ENCODE measurements at regions not wholly inside any gene's neighbourhood (a gene's known extent, or its start where the extent isn't known, plus 50 kb on each side); places are given as distances from the start of the nearest gene placed in this dataset.
"Not testable (repeated sequence)": the region's sequence is repeated elsewhere in the genome, so short reads cannot be mapped to it uniquely, and the experiment has no call there.

- no peak for TF ChIP-seq CTCF (IDR thresholded peaks at IDR 0.05)
- TF ChIP-seq POLR2A (IDR thresholded peaks at IDR 0.05): no peak
- no peak overlapping the region for H3K27ac ChIP-seq
- DNase-seq: no peak
Measured at GRCh38 chrY:19427736-19428518, 316.6 kb downstream of the KDM5D start.

GRCh38 chrY:19427191-19427590 lies 317.3 kb downstream of the KDM5D start:
- not testable (repeated sequence) for DNase-seq, H3K27ac ChIP-seq, H3K4me1 ChIP-seq, H3K27me3 ChIP-seq, H3K4me3 ChIP-seq, H3K36me3 ChIP-seq, H3K9me3 ChIP-seq

More at GRCh38 chrY:19427736-19428518, 316.6 kb downstream of the KDM5D start:
- Histone ChIP-seq H3K4me3 (no peak overlapping the region), H3K27me3 (no peaks in the 10 kb centered on the region), H3K4me1 (no peaks in the 10 kb centered on the region), H3K9me3 (no peaks in the 10 kb centered on the region), H3K36me3 (no peaks in the 10 kb centered on the region)

- no peaks in the 10 kb centered on the region for H3K27me3 ChIP-seq
- no peak overlapping the region for H3K27ac ChIP-seq
- TF ChIP-seq CTCF (IDR thresholded peaks at IDR 0.05): no peak
- no peak for TF ChIP-seq POLR2A (IDR thresholded peaks at IDR 0.05)
- no peak overlapping the region for H3K4me3 ChIP-seq
- no peaks in the 10 kb centered on the region for H3K36me3 ChIP-seq
- no peaks in the 10 kb centered on the region for H3K4me1 ChIP-seq
- no peak for DNase-seq
- no peaks in the 10 kb centered on the region for H3K9me3 ChIP-seq
Measured at GRCh38 chrY:19410980-19411766, 333.4 kb downstream of the KDM5D start.

GRCh38 chrY:19406246-19406645 lies 338.3 kb downstream of the KDM5D start:
- no peak for TF ChIP-seq CTCF (IDR thresholded peaks at IDR 0.05)
- no peak for TF ChIP-seq POLR2A (IDR thresholded peaks at IDR 0.05)
- H3K9me3 ChIP-seq: no peaks in the 10 kb centered on the region
- H3K4me3 ChIP-seq: no peak overlapping the region
- DNase-seq: no peak
- no peak overlapping the region for H3K27ac ChIP-seq
- H3K27me3 ChIP-seq: no peaks in the 10 kb centered on the region
- no peaks in the 10 kb centered on the region for H3K36me3 ChIP-seq
- H3K4me1 ChIP-seq: no peaks in the 10 kb centered on the region

- DNase-seq: no peak
- H3K9me3 ChIP-seq: no peaks in the 10 kb centered on the region
- H3K4me1 ChIP-seq: no peaks in the 10 kb centered on the region
- H3K27me3 ChIP-seq: no peaks in the 10 kb centered on the region
- H3K4me3 ChIP-seq: no peak overlapping the region
- H3K27ac ChIP-seq: no peak overlapping the region
- no peak for TF ChIP-seq CTCF (IDR thresholded peaks at IDR 0.05)
- no peak for TF ChIP-seq POLR2A (IDR thresholded peaks at IDR 0.05)
- H3K36me3 ChIP-seq: no peaks in the 10 kb centered on the region
Measured at GRCh38 chrY:19405598-19405997, 338.9 kb downstream of the KDM5D start.

GRCh38 chrY:19392876-19393275 lies 351.6 kb downstream of the KDM5D start:
- no peak overlapping the region for H3K27ac ChIP-seq
- H3K4me1 ChIP-seq: no peaks in the 10 kb centered on the region
- no peaks in the 10 kb centered on the region for H3K36me3 ChIP-seq
- H3K4me3 ChIP-seq: no peak overlapping the region
- no peaks in the 10 kb centered on the region for H3K9me3 ChIP-seq
- H3K27me3 ChIP-seq: no peaks in the 10 kb centered on the region
- no peak for TF ChIP-seq POLR2A (IDR thresholded peaks at IDR 0.05)
- TF ChIP-seq CTCF (IDR thresholded peaks at IDR 0.05): no peak
- DNase-seq: no peak
